GM21515 (cell line): ENCODE measurements at regions not wholly inside any gene's neighbourhood (a gene's known extent, or its start where the extent isn't known, plus 50 kb on each side); places are given as distances from the start of the nearest gene placed in this dataset.
"Not testable (repeated sequence)": the region's sequence is repeated elsewhere in the genome, so short reads cannot be mapped to it uniquely, and the experiment has no call there.

Experiments
- ATAC-seq: cut with Tn5 transposase; IDR thresholded peaks from one replicate; pipeline ENCODE4 v1.9.1; 2021; ENCODE audit not compliant: unreplicated experiment

DNA sequence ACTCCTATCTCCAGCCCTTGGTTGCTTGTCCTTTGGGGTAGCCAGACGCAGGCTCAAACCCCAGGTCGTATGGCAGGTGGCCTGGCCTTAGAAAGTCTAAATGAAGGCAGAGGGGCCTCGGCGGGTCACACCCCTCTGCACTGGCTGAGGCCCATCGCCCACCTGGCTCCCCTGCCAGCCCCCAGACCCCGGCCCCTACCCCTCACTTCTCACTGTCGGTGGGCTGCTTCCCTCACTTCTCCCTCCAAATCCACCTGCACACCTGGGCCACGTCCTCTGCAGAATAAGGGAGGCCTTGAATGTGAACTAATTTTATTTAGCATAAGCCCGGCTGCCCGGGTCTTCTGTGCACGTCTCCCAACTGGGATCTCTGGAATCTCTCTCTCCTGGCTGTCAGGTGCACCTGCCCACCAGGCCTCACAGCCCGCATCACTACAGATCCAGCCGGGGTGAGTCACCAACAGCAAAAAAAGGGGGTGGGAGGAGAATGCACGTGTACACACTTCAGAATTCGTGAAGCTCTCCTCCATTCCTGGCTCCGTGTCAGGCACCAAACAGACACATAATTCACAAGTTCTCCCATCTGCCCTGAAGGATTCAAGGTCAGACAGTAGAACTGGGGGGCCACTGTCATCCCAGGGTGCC lies 107.5 kb upstream of the SIM2 start:
- ATAC-seq = no peak

DNA sequence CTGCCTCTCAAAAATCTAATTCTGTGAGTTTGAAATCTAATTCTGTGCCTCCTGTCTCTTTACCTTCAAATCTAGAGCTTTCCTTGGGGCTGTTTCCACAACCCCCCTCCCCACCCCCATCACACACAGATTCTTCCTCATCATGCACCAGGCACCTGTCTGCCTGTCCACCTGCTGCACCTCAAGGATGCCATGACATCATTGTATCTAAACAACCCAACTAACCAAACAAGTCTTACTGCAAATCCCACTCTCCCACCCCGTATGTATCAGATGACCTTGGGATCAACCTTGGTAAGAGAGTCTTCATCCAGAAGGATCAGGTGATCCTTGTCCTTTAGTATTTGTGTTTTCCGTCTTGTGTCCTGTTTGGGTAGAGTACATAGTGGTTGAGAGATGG lies 102.7 kb upstream of the SIM2 start:
- no peak for ATAC-seq

DNA sequence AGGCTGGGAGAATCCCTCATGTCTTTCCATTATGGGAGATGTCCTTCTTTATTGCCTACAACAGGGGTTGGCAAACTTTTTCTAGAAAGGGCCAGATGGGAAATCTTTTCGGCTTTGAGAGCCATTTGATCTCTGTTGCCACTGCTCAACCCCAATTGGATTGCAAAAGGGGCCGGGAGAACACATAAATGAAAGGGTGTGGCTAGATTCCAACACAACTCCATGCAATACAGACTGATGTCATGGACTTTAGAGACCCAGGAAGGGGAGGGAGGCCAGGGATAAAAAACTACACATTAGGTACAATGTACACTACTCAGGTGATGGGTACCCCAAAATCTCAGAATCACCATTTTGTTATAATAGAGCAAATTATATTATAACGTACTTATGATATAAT lies 97.6 kb upstream of the SIM2 start:
- ATAC-seq = no peak

DNA sequence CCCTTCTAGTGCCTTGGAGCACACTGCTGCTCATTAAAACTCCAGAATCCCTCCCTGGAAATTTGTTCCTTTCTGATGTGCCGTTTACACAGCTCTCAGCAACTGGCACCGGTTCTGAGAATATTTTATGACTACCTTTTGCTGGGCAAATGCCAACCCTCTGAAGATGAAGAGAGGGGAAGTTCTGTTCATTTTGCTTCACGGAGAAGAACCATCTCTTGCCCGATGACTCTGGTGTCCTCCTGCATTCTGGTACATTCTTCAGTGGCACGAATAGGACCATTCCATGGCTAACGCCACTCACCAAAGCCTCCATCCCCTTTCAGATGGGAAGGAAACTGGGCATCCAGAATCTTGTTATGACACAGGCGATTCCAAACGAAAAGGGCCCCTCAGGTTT lies 96.2 kb upstream of the SIM2 start:
- ATAC-seq = no peak

DNA sequence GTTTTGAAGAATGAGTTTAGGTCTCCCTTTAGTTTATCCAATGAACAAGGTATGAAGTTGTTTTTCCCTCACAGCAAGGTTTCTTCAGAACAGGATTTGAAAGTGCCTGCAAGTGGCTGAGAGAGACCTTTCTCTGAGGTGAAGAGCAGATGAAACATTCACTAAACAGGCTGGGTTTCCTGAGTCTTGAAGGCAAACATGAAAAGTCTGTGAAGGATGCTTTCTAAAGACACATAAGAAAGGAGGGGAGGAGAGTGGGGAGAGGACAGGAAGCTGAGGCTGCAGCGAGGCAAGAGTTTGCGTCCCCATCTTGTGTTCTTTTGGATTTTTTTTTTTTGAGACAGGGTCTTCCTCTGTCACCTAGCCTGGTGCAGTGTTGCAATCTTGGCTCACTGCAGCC lies 95.7 kb upstream of the SIM2 start:
- ATAC-seq = no peak

DNA sequence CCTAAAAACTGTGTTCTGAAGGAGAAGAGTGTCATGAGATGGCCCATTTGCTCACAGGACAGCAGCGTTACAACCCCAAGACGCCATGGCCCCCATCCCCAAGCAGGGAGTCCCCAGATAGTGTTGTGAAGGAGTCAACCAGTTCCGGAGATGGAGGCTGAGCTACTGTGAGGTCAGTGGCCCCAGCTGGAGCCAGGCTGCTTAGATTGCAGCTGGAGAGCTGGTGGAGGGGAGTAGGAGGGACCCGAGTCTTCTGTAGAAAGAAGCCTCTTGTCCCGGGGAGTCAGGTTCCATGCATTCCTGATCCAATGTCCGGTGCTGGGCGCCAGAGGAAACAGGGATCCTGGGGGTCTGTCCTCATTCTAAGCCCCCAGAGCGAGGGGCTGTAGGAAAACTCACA lies 93.5 kb upstream of the SIM2 start:
- ATAC-seq = no peak

DNA sequence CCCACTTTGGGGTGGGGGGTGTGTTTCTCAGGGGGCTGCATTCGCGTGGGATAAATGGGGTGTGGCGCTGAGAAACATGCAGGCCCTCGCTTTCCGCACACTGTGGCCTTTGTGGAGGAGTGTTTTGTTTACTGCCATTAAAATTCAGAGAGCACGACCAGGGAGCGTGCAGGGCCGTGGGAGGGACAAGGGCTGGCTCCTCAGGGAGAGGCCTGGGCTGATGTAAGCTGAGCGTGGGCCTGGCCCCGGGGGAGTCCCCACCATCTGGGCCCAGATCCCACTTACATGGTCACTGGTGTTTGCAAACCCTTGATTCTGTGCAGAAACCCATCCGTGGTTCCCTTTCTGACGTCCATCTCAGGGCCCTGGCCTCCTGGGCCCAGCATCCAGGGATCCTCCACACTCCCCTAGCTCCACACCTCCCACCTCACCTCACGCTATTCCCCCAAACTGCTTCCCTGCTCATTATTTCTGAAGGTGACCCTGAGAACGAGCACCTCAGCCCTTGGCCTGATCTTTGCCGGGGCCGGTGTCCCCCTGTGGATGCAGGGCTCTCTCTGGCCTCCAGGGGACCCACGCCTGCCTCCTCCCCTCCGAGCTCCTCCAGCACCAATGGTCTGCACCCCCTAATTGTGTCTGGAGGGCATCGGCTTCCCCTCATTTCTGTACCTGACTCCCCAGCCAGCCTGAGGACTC lies 92.5 kb upstream of the SIM2 start:
- no peak for ATAC-seq

DNA sequence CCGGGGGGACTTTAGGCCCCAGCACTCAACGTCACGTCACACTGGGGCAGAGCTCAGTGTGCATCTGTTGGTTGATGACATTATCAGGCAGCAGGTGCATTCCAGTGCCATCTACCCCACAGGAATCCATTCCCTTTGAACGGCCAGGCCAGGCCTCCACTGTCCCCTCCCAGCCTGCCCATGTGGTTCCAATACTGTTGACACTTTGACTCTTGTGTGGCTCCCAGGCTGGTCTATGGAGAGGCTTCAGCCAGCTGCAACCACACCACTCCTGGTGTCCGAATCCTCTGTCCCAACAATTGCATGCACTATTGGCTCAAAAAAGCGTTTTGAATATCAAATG lies 92.0 kb upstream of the SIM2 start:
- no peak for ATAC-seq

DNA sequence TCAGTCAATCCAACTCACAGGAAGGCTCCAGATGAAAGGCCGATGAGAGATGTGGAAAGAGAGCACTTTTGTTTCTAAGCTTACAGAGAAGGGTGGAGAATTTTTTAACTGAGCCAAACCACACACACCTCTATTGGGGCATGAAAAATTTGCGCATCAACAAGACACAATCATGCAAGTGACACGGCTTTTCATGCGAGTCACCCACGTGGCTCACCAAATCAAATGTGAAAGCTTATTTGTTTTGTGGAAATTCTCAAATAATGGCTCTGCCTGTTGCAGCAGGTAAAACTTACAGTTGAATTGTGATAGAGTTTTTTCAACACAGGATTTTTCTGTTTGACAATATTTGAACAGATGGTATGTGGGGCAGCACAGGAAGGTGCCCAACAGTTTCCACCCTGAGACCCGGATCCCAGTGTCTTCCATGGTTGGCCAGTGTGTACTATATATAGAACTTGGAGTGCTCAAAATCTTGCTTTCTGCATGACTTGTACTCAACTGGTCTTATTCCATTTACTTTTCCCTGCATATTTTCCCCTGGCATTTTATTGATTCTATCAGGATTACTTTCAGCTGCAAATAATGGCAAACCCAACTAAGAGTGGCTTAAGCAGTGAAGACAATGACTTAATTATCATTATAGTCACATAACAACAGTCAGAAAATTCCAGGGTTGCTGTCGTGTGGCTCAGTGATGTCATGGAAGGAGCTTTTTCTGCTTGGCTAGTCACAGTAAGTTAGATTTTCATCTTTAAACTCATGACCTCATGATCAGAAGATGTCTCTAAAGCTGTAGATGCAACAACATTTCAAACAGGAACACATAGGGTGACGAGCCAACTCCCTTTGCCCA lies 90.6 kb upstream of the SIM2 start:
- no peak for ATAC-seq

DNA sequence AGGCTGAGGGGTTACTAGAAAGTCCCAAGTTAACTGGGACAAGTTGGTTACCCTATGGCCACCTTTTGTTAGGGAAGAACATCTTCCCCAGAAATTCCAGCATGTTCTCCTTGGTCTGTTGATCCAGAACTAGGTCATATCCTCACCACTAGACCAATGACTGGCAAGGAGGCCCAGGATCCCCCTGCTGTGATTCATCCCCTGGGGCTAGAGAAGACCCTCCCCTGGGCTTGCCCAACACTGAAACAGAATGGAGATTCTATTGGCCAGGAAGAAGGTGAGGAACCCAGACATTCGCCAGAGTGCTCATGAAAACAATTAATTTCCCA lies 90.1 kb upstream of the SIM2 start:
- ATAC-seq = no peak

DNA sequence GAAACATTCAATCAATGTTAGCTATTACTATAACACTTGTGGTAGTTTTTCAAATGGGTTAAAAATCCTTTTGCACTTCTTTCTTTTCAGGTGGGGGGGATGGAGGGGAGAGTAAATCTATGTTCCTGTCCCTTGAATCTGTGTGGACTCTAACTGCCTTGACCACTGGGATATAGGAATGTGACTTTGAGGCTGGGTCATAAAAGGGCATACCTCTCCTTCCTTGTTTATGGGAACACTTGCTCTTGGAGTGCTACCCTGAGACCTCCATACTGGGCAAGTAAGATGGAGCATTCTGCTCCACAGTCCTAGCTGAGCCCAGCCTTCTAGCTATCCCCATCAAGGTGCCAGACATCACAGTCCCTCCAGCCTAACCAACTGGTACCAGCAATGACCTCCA lies 89.3 kb upstream of the SIM2 start:
- no peak for ATAC-seq

DNA sequence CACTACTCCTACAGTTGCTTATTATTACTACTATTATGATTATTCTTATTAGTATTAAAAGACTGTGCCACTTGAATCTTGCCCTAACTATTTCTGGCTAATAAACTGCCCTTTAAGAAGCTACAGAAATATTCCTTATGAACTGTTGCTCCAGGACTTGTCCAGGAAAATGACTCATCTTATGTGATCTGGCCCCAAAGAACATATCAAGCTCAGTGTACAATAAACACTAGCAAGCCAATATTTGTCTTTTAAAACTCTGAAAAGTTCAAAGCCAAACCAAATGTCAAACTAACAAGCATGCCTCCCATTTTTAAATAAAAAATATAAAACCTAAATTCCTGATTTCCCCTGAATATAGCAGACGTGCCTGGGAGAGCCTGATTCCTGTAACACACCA lies 88.7 kb upstream of the SIM2 start:
- no peak for ATAC-seq

DNA sequence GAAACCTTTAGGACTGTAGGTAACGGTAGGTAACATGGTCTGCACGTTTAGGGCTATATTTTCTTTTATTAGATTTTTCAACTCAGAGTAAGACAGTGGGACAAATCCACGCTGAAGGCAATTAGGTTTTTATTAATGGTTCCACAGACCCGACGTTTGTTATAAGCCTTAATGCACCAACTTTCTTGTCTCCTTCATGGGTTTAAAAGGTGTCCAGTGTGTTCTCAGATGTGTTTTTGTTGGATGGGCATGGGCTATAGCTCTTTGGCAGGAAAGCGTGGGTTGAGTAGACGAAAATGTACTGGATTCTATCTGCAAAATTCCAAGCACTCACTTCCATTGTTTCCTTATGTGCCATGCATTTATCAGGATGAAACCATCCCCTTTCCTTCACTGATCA lies 88.0 kb upstream of the SIM2 start:
- ATAC-seq = no peak

DNA sequence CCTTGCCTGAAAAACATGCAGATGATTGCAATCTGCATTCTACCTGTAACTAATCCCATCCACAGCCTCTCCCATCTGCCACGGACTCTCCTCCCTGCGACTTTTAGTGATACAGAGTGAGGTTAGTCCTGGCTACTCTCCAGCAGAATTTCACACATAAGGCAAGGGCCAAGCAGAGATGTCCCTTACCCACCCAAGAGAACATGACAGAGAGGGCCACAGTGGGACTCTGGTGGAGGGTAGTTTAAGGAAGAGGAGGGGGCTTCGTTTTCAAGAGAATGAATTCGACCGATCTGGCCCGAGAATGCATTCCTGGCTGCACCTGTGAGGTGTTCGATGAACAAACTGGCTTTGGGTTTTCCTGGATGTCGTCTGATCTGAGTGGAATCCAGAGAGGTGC lies 87.5 kb upstream of the SIM2 start:
- ATAC-seq = no peak

DNA sequence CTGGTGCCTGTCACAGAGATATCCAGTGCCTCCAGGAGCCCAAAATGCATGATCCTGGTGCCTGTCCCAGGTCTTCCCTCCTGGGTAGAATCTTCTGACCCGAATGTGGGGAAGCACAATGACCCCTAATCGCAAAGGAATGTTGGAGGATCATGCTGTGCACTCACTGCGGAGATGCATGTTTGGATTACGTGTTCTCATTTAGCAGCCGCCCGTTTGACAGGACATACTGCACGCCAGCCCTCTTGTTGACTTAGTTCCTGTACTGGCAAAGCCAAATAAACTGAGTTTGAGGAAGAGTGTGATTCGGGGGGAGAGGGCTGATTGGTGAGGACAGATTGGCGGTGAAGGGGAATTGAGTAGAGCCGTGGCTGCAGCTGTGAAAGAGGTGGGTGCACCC lies 85.9 kb upstream of the SIM2 start:
- no peak for ATAC-seq

DNA sequence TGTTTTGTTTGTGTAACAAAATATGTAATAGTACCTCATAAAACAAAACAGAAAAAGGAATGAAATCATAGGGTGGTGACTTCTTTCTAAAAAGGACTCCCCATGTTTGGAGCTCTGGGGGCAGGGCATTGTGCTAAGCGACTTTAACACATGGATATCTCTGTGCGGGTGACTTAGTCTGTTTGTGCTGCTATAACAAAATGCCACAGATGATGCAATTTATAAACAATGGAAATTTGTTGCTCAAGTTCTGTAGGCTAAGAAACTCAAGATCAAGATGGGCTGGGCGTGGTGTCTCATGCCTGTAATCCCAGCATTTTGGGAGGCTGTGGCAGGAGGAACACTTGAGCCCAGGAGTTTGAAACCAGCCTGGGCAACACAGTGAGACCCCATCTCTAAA lies 85.4 kb upstream of the SIM2 start:
- no peak for ATAC-seq

DNA sequence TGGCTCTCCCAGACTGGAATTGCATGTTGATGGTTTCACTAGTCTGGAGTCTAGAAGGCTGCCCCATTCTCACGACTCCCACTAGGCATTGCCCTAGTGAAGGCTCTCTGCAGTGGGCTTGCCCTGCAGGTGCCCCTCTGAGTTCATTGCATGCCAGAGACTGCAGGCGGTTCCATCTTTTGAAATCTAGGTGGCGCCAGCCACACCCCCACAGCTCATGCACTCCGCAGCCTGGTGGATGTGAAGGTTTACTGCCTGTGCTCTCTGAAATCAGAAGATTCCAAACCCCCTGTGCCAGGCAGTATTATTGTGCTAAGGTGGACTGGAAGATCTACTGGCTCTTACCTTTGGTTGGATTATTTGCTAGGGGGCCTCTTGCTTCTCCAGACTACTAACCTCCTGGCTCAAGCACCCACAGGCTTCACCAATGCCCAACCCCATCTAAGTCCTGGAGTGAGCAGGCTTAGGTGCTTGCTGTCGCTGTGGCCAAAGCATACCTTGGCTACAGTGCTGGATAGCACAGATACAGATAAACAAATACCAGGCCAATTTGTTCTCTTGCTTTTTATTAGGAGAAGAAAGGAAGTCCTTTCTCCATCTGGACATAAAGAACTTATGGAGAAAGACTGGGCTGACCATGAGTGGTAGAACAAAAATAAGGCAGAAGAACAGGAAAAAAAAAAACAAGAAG lies 83.5 kb upstream of the SIM2 start:
- no peak for ATAC-seq

DNA sequence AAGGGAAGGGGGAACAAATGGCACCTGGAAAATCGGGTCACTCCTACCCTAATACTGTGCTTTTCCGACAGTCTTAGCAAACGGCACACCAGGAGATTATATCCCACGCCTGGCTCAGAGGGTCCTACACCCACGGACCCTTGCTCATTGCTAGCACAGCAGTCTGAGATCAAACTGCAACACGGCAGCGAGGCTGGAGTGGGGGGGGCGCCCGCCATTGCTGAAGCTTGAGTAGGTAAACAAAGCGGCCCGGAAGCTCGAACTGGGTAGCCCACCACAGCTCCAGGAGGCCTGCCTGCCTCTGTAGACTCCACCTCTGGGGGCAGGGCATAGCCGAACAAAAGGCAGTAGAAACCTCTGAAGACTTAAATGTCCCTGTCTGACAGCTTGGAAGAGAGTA lies 82.1 kb upstream of the SIM2 start:
- ATAC-seq = not testable (repeated sequence)

DNA sequence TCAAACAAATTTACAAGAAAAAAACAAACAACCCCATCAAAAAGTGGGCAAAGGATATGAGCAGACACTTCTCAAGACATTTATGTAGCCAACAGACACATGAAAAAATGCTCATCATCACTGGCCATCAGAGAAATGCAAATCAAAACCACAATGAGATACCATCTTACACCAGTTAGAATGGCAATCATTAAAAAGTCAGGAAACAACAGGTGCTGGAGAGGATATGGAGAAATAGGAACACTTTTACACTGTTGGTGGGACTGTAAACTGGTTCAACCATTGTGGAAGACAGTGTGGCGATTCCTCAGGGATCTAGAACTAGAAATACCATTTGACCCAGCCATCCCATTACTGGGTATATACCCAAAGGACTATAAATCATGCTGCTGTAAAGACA lies 77.1 kb upstream of the SIM2 start:
- ATAC-seq = not testable (repeated sequence)

DNA sequence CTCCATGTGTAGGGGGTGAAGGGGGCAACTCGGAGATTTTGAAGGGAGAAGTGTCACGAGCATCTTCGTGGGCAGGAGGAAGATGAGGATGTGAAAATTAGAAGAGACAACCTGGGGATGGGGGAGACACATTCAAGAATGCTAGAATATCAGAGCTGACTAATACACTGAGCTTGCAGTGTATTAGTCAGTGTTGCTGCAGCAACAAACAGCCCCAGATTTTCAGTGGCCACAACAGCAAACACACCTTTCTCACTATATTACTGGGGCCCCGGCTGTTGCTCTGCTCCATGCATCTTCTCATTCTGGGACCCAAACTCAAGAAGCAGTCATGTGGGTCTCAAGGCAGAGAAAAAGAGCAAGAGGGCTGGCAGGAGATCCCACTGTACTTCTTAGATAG lies 74.8 kb upstream of the SIM2 start:
- no peak for ATAC-seq

DNA sequence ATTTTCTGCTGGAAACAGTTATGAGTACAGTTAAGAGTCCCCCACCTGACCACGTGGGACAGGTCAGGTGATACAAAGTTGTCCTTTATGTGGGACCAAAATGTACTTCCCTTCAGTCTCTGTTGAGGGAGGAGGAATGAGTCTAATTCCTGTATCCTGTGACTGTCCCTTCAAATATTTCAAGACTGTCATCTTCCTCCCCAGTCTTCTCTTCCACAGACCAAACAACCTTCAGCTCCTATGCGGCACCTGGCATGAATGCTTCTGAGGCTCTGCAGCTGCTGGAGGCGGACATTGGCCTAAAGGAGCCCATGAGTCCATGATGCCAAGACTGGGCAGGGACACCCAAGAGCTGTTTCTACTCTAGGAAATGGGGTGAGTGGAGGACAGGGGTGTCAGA lies 72.1 kb upstream of the SIM2 start:
- ATAC-seq = no peak

DNA sequence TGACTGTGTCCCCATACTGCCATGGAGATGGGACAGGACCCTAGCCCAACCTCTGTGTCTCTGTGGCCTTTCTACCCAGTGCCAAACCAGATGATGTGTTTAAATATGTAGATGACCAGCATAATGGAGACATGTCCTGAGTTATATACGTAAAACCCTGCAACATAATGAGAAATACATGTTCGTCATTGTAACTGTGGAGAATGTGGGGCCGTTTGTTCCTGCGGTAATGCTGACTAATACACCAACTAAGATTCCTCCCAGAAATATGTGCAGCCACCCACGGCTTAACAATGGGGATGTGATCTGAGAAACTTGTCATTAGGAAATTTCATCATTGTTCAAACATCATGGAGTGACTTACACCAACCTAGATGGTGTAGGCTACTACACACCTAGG lies 71.7 kb upstream of the SIM2 start:
- ATAC-seq = no peak
